Activated CD8-positive, alpha-beta T cell treated with anti-CD3 and anti-CD28 coated beads for 36 hours (primary cell): ENCODE measurements at regions not wholly inside any gene's neighbourhood (a gene's known extent, or its start where the extent isn't known, plus 50 kb on each side); places are given as distances from the start of the nearest gene placed in this dataset.

ENCODE experiments used
- ATAC-seq: fragments of 200-7000 bp; cut with Tn5 transposase; one replicate; pipeline ENCODE4 v1.10.0; 2021; ENCODE audit warnings: mild to moderate bottlenecking, moderate library complexity
- CTCF ChIA-PET: fragments of 350-600 bp; sonication (Branson Sonifier 250); formaldehyde crosslinking; loops from one replicate; lab custom pipeline; 2021; ENCODE audit warnings: antibody characterized with exemption; lab: Charles Lee
- POLR2A ChIA-PET: fragments of 350-600 bp; sonication (Branson Sonifier 250); formaldehyde crosslinking; loops from one replicate; lab custom pipeline; 2021; ENCODE audit warnings: antibody characterized with exemption; lab: Charles Lee
- DNase-seq: peaks from one replicate; pipeline ENCODE4 v3.0.0-alpha.2; 2020
- H3K27ac Mint-ChIP-seq: one replicate; pipeline ENCODE4 v1.8.0; 2021; ENCODE audit warnings: mild to moderate bottlenecking, mixed read lengths
- H3K27me3 Mint-ChIP-seq: one replicate; pipeline ENCODE4 v1.8.0; 2021; ENCODE audit warnings: mixed read lengths
- H3K36me3 Mint-ChIP-seq: one replicate; pipeline ENCODE4 v1.8.0; 2021; ENCODE audit warnings: low read depth, mixed read lengths
- H3K4me1 Mint-ChIP-seq: one replicate; pipeline ENCODE4 v1.8.0; 2021; ENCODE audit warnings: low read depth, mixed read lengths
- H3K4me3 Mint-ChIP-seq: one replicate; pipeline ENCODE4 v1.8.0; 2021; ENCODE audit warnings: mild to moderate bottlenecking, moderate library complexity, mixed read lengths
- H3K9me3 Mint-ChIP-seq: one replicate; pipeline ENCODE4 v1.8.0; 2021; ENCODE audit warnings: mixed read lengths
- CTCF ChIP-seq: fragments of 200-600 bp; IDR thresholded peaks from one replicate; pipeline ENCODE4 v1.8.0; 2022; ENCODE audit warnings: antibody characterized with exemption, mild to moderate bottlenecking
- intact Hi-C: fragments of 100-400 bp; cut with micrococcal nuclease; formaldehyde crosslinking; loops from one replicate; pipeline ENCODE4 v1.10.0; 2022

DNA sequence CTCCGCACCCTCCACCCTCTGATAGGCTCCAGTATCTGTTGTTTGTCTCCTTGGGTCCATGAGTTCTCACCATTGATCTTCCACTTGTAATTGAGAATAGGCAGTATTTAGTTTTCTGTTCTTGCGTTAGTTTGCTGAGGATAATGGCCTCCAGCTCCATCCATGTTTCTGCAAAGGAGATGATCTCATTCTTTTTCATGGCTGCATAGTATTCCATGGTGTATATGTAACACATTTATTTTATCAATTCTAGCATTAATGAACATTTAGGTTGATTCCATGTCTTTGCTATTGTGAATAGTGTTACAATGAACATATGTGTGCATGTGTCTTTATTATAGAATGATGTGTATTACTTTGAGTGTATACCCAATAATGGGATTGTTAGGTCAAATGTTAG is 814.6 kb upstream of the FRG1 start:
- no peaks in the 10 kb centered on the region for H3K27me3 Mint-ChIP-seq
- H3K4me1 Mint-ChIP-seq: no peaks in the 10 kb centered on the region
- CTCF ChIA-PET: no interaction called here
- no peak overlapping the region for H3K4me3 Mint-ChIP-seq
- H3K27ac Mint-ChIP-seq: no peak overlapping the region
- ATAC-seq: no peak
- no peak for DNase-seq
- peaks cover 6% of the 10 kb centered on the region for H3K9me3 Mint-ChIP-seq
- H3K36me3 Mint-ChIP-seq: no peaks in the 10 kb centered on the region
- intact Hi-C loops: no loop called here
- POLR2A ChIA-PET: no interaction called here
- TF ChIP-seq CTCF: no peak

DNA sequence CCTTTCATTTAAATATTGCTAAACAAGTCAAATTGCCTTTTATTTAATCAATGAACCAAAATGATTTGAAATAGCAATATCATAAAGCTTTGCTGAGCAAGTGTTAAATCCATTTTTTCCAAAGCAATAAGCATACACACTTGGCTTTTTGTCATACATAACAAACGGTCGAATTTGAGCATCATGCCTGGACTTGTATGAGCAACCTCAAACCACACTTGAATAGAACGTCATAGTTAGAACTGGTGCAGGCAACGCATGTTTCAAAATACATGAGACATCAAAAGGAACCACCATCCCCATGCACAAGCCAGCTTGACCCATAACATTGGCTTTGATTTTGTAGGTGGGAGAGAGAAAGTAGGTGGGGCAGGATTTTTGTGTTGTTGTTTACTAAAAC is 812.3 kb upstream of the FRG1 start:
- no peak for DNase-seq
- H3K9me3 Mint-ChIP-seq: peaks cover 9% of the 10 kb centered on the region
- TF ChIP-seq CTCF: no peak
- H3K27ac Mint-ChIP-seq: no peak overlapping the region
- intact Hi-C loops: no loop called here
- no peak for ATAC-seq
- ChIA-PET POLR2A (interaction anchor here (0.6 to 0.7 kb wide), 2 partner anchors 1100 to 1349 kb away, joined by 3 read pairs; no protein-coding TSS in a partner anchor), CTCF (no interaction called here)
- no peaks in the 10 kb centered on the region for H3K36me3 Mint-ChIP-seq
- no peaks in the 10 kb centered on the region for H3K4me1 Mint-ChIP-seq
- H3K4me3 Mint-ChIP-seq: no peak overlapping the region
- no peaks in the 10 kb centered on the region for H3K27me3 Mint-ChIP-seq

- H3K27me3 Mint-ChIP-seq: no peaks in the 10 kb centered on the region
- TF ChIP-seq CTCF: no peak
- no peak overlapping the region for H3K27ac Mint-ChIP-seq
- DNase-seq (no peak), ATAC-seq (no peak)
- H3K4me1 Mint-ChIP-seq: no peaks in the 10 kb centered on the region
- peaks cover 9% of the 10 kb centered on the region for H3K9me3 Mint-ChIP-seq
- POLR2A ChIA-PET: interaction anchor here (0.7 kb wide), 1 partner anchor 1101 kb away, joined by 3 read pairs; no protein-coding TSS in a partner anchor
- CTCF ChIA-PET: no interaction called here
- H3K4me3 Mint-ChIP-seq: no peak overlapping the region
- no peaks in the 10 kb centered on the region for H3K36me3 Mint-ChIP-seq
- intact Hi-C loops: no loop called here
Observed at GRCh38 chr4:189129044-189129694, 811.5 kb upstream of the FRG1 start.

DNA sequence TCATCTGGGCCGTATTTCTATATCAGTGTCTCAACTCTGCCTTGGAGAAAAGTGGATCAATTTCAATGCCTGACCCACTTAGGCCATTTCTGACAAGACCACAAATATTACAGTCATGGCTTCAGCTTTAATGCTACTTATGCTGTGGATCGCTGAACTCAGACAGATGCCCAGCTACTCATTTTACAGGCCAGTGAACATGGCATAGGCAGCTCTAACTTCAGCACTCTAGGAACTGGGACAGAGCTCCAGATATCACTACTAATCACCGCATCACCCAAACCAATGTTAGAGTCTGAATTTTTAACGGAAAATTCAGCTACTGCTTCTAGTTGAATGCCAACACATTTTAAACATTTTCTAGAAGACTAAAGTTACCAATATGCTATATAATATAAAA is 809.6 kb upstream of the FRG1 start:
- Mint-ChIP-seq H3K27me3 (no peaks in the 10 kb centered on the region), H3K4me1 (no peaks in the 10 kb centered on the region), H3K27ac (no peak overlapping the region), H3K36me3 (no peaks in the 10 kb centered on the region), H3K4me3 (no peak overlapping the region), H3K9me3 (peaks cover 12% of the 10 kb centered on the region)
- ChIA-PET CTCF (no interaction called here), POLR2A (no interaction called here)
- no peak for DNase-seq
- no peak for TF ChIP-seq CTCF
- intact Hi-C loops: no loop called here
- no peak for ATAC-seq

- DNase-seq: no peak
- no peak for ATAC-seq
- no peaks in the 10 kb centered on the region for H3K36me3 Mint-ChIP-seq
- no peaks in the 10 kb centered on the region for H3K27me3 Mint-ChIP-seq
- CTCF ChIA-PET: no interaction called here
- no peak for TF ChIP-seq CTCF
- POLR2A ChIA-PET: no interaction called here
- H3K4me1 Mint-ChIP-seq: no peaks in the 10 kb centered on the region
- intact Hi-C loops: no loop called here
- no peak overlapping the region for H3K4me3 Mint-ChIP-seq
- no peak overlapping the region for H3K27ac Mint-ChIP-seq
- H3K9me3 Mint-ChIP-seq: peaks cover 9% of the 10 kb centered on the region
Observed at GRCh38 chr4:189136462-189136861, 804.2 kb upstream of the FRG1 start.
